ENCODE measurements at regions not wholly inside any gene's neighbourhood (a gene's known extent, or its start where the extent isn't known, plus 50 kb on each side); places are given as distances from the start of the nearest gene placed in this dataset.
"Not testable (repeated sequence)": the region's sequence is repeated elsewhere in the genome, so short reads cannot be mapped to it uniquely, and the experiment has no call there.

GRCh38 chr7:149714081-149714909 lies 59.1 kb downstream of the ZNF467 start:
- TF ChIP-seq POLR2A (IDR thresholded peaks at IDR 0.05; ENCODE audit: low read length): no peak
- no peak for TF ChIP-seq GATA1 (IDR thresholded peaks at IDR 0.05; ENCODE audit: low read depth, low read length)
- peak; percentile 87 to 90 for DNase-seq

GRCh38 chr7:149713731-149714068 lies 59.7 kb downstream of the ZNF467 start:
- TF ChIP-seq POLR2A (IDR thresholded peaks at IDR 0.05; ENCODE audit: low read length) (no peak), GATA1 (IDR thresholded peaks at IDR 0.05; ENCODE audit: low read depth, low read length) (no peak)
- no peak for DNase-seq

GRCh38 chr7:149713061-149713730 lies 60.2 kb downstream of the ZNF467 start:
- TF ChIP-seq GATA1 (IDR thresholded peaks at IDR 0.05; ENCODE audit: low read depth, low read length): no peak
- no peak for TF ChIP-seq POLR2A (IDR thresholded peaks at IDR 0.05; ENCODE audit: low read length)
- DNase-seq: no peak

GRCh38 chr7:149708026-149708425 lies 65.4 kb downstream of the ZNF467 start:
- TF ChIP-seq POLR2A (IDR thresholded peaks at IDR 0.05; ENCODE audit: low read length) (no peak), GATA1 (IDR thresholded peaks at IDR 0.05; ENCODE audit: low read depth, low read length) (no peak)
- DNase-seq: no peak

- DNase-seq: no peak
- no peak for TF ChIP-seq GATA1 (IDR thresholded peaks at IDR 0.05; ENCODE audit: low read depth, low read length)
Observed at GRCh38 chr7:149707448-149707886, 65.9 kb downstream of the ZNF467 start.

GRCh38 chr7:149706398-149706797 lies 67.0 kb downstream of the ZNF467 start:
- TF ChIP-seq GATA1 (IDR thresholded peaks at IDR 0.05; ENCODE audit: low read depth, low read length) (no peak), POLR2A (IDR thresholded peaks at IDR 0.05; ENCODE audit: low read length) (no peak)
- DNase-seq: no peak

GRCh38 chr7:149704507-149704906 lies 68.9 kb downstream of the ZNF467 start:
- no peak for DNase-seq
- TF ChIP-seq POLR2A (IDR thresholded peaks at IDR 0.05; ENCODE audit: low read length) (no peak), GATA1 (IDR thresholded peaks at IDR 0.05; ENCODE audit: low read depth, low read length) (no peak)

- no peak for DNase-seq
Observed at GRCh38 chr7:149703044-149703650, 70.2 kb downstream of the ZNF467 start.

GRCh38 chr7:149701495-149702240 lies 71.7 kb downstream of the ZNF467 start:
- DNase-seq: no peak
- TF ChIP-seq POLR2A (IDR thresholded peaks at IDR 0.05; ENCODE audit: low read length) (no peak), GATA1 (IDR thresholded peaks at IDR 0.05; ENCODE audit: low read depth, low read length) (no peak)

More at GRCh38 chr7:149703044-149703650, 70.2 kb downstream of the ZNF467 start:
- no peak for TF ChIP-seq POLR2A (IDR thresholded peaks at IDR 0.05; ENCODE audit: low read length)
- TF ChIP-seq GATA1 (IDR thresholded peaks at IDR 0.05; ENCODE audit: low read depth, low read length): no peak

GRCh38 chr7:149697767-149698166 lies 75.6 kb downstream of the ZNF467 start:
- DNase-seq: not testable (repeated sequence)

- DNase-seq: no peak
- no peak for TF ChIP-seq POLR2A (IDR thresholded peaks at IDR 0.05; ENCODE audit: low read length)
Observed at GRCh38 chr7:149696280-149696679, 77.1 kb downstream of the ZNF467 start.

GRCh38 chr7:149692557-149692982 lies 80.8 kb downstream of the ZNF467 start:
- no peak for TF ChIP-seq GATA1 (IDR thresholded peaks at IDR 0.05; ENCODE audit: low read depth, low read length)
- TF ChIP-seq POLR2A (IDR thresholded peaks at IDR 0.05; ENCODE audit: low read length): no peak
- no peak for DNase-seq

GRCh38 chr7:149692056-149692455 lies 81.3 kb downstream of the ZNF467 start:
- TF ChIP-seq POLR2A (IDR thresholded peaks at IDR 0.05; ENCODE audit: low read length) (no peak), GATA1 (IDR thresholded peaks at IDR 0.05; ENCODE audit: low read depth, low read length) (no peak)
- DNase-seq: no peak
